GM12892 (cell line): ENCODE measurements at regions not wholly inside any gene's neighbourhood (a gene's known extent, or its start where the extent isn't known, plus 50 kb on each side); places are given as distances from the start of the nearest gene placed in this dataset.

Experiments
- POLR2A ChIP-seq: IDR thresholded peaks from 2 replicates; pipeline ENCODE4 v1.6.1; 2011; ENCODE audit warnings: low read depth, low read length, control low read depth
- TAF1 ChIP-seq: IDR thresholded peaks from 2 replicates; pipeline ENCODE4 v1.6.1; 2011; ENCODE audit warnings: low read depth, mild to moderate bottlenecking, control low read depth, low read length, borderline replicate concordance

- TF ChIP-seq POLR2A (no peak), TAF1 (no peak)
Observed at GRCh38 chr2:104473546-104473945, 380.4 kb upstream of the POU3F3 start.
